ENCODE measurements at regions not wholly inside any gene's neighbourhood (a gene's known extent, or its start where the extent isn't known, plus 50 kb on each side); places are given as distances from the start of the nearest gene placed in this dataset.
"Not testable (repeated sequence)": the region's sequence is repeated elsewhere in the genome, so short reads cannot be mapped to it uniquely, and the experiment has no call there.

GRCh38 chr9:6160579-6160978 lies 55.0 kb upstream of the IL33 start:
- no peak for DNase-seq

GRCh38 chr9:6153425-6153824 lies 62.2 kb upstream of the IL33 start:
- DNase-seq, result no peak

GRCh38 chr9:6152788-6153187 lies 62.8 kb upstream of the IL33 start:
- DNase-seq, result no peak

GRCh38 chr9:6150483-6150882 lies 65.1 kb upstream of the IL33 start:
- DNase-seq, result no peak

GRCh38 chr9:6149315-6149714 lies 66.3 kb upstream of the IL33 start:
- no peak for DNase-seq

GRCh38 chr9:6147846-6148245 lies 67.8 kb upstream of the IL33 start:
- no peak for DNase-seq

- no peak for DNase-seq
These were observed 70.7 kb upstream of the IL33 start for GRCh38 chr9:6144947-6145346.

GRCh38 chr9:6142799-6143454 lies 72.7 kb upstream of the IL33 start:
- DNase-seq, result no peak

GRCh38 chr9:6135780-6136179 lies 79.8 kb upstream of the IL33 start:
- DNase-seq, result not testable (repeated sequence)

- DNase-seq, result no peak
These were observed 80.9 kb upstream of the IL33 start for GRCh38 chr9:6134661-6135180.

- DNase-seq, result peak; percentile 73
These were observed 82.1 kb upstream of the IL33 start for GRCh38 chr9:6133346-6134063.

- no peak for DNase-seq
These were observed 83.0 kb upstream of the IL33 start for GRCh38 chr9:6132650-6133049.

- DNase-seq, result no peak
These were observed 87.6 kb upstream of the IL33 start for GRCh38 chr9:6128030-6128429.

- DNase-seq, result no peak
These were observed 89.2 kb upstream of the IL33 start for GRCh38 chr9:6126377-6126776.

GRCh38 chr9:6123416-6123815 lies 92.2 kb upstream of the IL33 start:
- DNase-seq, result no peak

- DNase-seq, result no peak
These were observed 93.9 kb upstream of the IL33 start for GRCh38 chr9:6121707-6122106.

- DNase-seq, result no peak
These were observed 99.0 kb upstream of the RANBP6 start for GRCh38 chr9:6114424-6114823.

GRCh38 chr9:6113819-6114218 lies 98.4 kb upstream of the RANBP6 start:
- no peak for DNase-seq

GRCh38 chr9:6113312-6113711 lies 97.9 kb upstream of the RANBP6 start:
- no peak for DNase-seq

GRCh38 chr9:6109986-6110385 lies 94.6 kb upstream of the RANBP6 start:
- DNase-seq, result no peak

- no peak for DNase-seq
These were observed 94.1 kb upstream of the RANBP6 start for GRCh38 chr9:6109571-6109970.

- no peak for DNase-seq
These were observed 91.4 kb upstream of the RANBP6 start for GRCh38 chr9:6106711-6107339.

- DNase-seq, result no peak
These were observed 90.3 kb upstream of the RANBP6 start for GRCh38 chr9:6105738-6106137.

GRCh38 chr9:6104406-6104805 lies 89.0 kb upstream of the RANBP6 start:
- DNase-seq, result not testable (repeated sequence)

Measured in GF-D8 (cell line).